ENCODE measurements at regions not wholly inside any gene's neighbourhood (a gene's known extent, or its start where the extent isn't known, plus 50 kb on each side); places are given as distances from the start of the nearest gene placed in this dataset.

GRCh38 chr1:63009421-63009820, 225.5 kb downstream of the ATG4C start:
- 74 to 77% methylated on average over 3 of the region's 3 CpGs for WGBS, 2 donors
- DNase-seq (no peak), ATAC-seq (no peak)
- H3K4me3 ChIP-seq: no peak overlapping the region
- H3K36me3 ChIP-seq: no peaks in the 10 kb centered on the region
- TF ChIP-seq CTCF (IDR thresholded peaks at IDR 0.05): no peak
- peaks cover 0 to 3% (median 0%) of the 10 kb centered on the region in 11 donors for H3K9me3 ChIP-seq
- peaks cover 0 to 9% (median 0%) of the 10 kb centered on the region in 7 donors for H3K27me3 ChIP-seq
- H3K27ac ChIP-seq: no peak overlapping the region
- intact Hi-C loops (cut with DNase I): no loop called here
- no peaks in the 10 kb centered on the region for H3K4me1 ChIP-seq

GRCh38 chr1:63010913-63011660, 227.2 kb downstream of the ATG4C start:
- DNase-seq (no peak), ATAC-seq (no peak)
- Histone ChIP-seq H3K27ac (no peak overlapping the region), H3K27me3 (peaks cover 0 to 8% (median 0%) of the 10 kb centered on the region in 7 donors), H3K36me3 (no peaks in the 10 kb centered on the region), H3K4me1 (no peaks in the 10 kb centered on the region), H3K4me3 (no peak overlapping the region), H3K9me3 (peaks cover 0 to 4% (median 0%) of the 10 kb centered on the region in 11 donors)
- 75 to 78% methylated on average over 8 of the region's 8 CpGs for WGBS, 2 donors
- no peak for TF ChIP-seq CTCF (IDR thresholded peaks at IDR 0.05)
- intact Hi-C loops (cut with DNase I): no loop called here

GRCh38 chr1:63012339-63012738, 228.4 kb downstream of the ATG4C start:
- intact Hi-C loops (cut with DNase I): no loop called here

GRCh38 chr1:63014267-63014666, 230.3 kb downstream of the ATG4C start:
- no peak for TF ChIP-seq CTCF (IDR thresholded peaks at IDR 0.05)
- Histone ChIP-seq H3K4me1 (no peaks in the 10 kb centered on the region), H3K9me3 (peaks cover 0 to 4% (median 0%) of the 10 kb centered on the region in 11 donors), H3K27ac (no peak overlapping the region), H3K36me3 (no peaks in the 10 kb centered on the region), H3K4me3 (no peak overlapping the region), H3K27me3 (no peaks in the 10 kb centered on the region)
- intact Hi-C loops (cut with DNase I): no loop called here
- no peak for DNase-seq
- no peak for ATAC-seq
- WGBS, 2 donors: 91 to 92% methylated on average over 2 of the region's 2 CpGs

More at GRCh38 chr1:63012339-63012738, 228.4 kb downstream of the ATG4C start:
- H3K9me3 ChIP-seq: peaks cover 0 to 4% (median 0%) of the 10 kb centered on the region in 11 donors
- no peaks in the 10 kb centered on the region for H3K27me3 ChIP-seq
- H3K36me3 ChIP-seq: no peaks in the 10 kb centered on the region
- DNase-seq: peak in 1 of 2 donors; percentile 9
- ATAC-seq: peak in 5 of 8 donors; percentile 45 to 98 (median 78)
- WGBS, 2 donors: 50 to 54% methylated on average over 6 of the region's 6 CpGs
- no peak for TF ChIP-seq CTCF (IDR thresholded peaks at IDR 0.05)
- H3K4me3 ChIP-seq: no peak overlapping the region
- H3K27ac ChIP-seq: no peak overlapping the region
- H3K4me1 ChIP-seq: no peaks in the 10 kb centered on the region

Data from heart right ventricle (tissue), 16 donors.